ENCODE measurements at regions not wholly inside any gene's neighbourhood (a gene's known extent, or its start where the extent isn't known, plus 50 kb on each side); places are given as distances from the start of the nearest gene placed in this dataset.

- ATAC-seq (peak; percentile 63), DNase-seq (ENCODE audit: low spot score) (no peak), FAIRE-seq (no peak)
- no peak overlapping the region for H2AFZ ChIP-seq (ENCODE audit: low read length)
- H3K27me3 ChIP-seq (ENCODE audit: control insufficient read depth in 1 of 2, insufficient read depth in 2 of 2, low read length in 2 of 2) = peaks cover 0 to 4% of the 10 kb centered on the region in 2 experiments; a peak in 2 of 5 replicates
- H3K36me3 ChIP-seq (replicated peaks in 1 of 2; ENCODE audit: control insufficient read depth in 1 of 2, insufficient read depth in 2 of 2, low read length in 2 of 2) = no peaks in the 10 kb centered on the region
- ChIA-PET POLR2A (no interaction called here), CTCF (ENCODE audit: low intra/inter-chr PET ratio, low total read pairs) (no interaction called here)
- H3K27ac ChIP-seq (ENCODE audit: extremely low read length, insufficient read depth, low read length) = no peak overlapping the region
- no peaks in the 10 kb centered on the region for H4K20me1 ChIP-seq (ENCODE audit: insufficient read depth, low read length)
- in situ Hi-C loops (cut with HindIII; ENCODE audit: extremely low pct_ligation_motif_present, low pct_unique_long_range_greater_than_20kb) = no loop called here
- no peak overlapping the region for H3K9ac ChIP-seq (ENCODE audit: insufficient read depth, low read depth, low read length)
- H3K4me1 ChIP-seq (ENCODE audit: insufficient read depth, low read length) = no peaks in the 10 kb centered on the region
- WGBS (ENCODE audit: low lambda C conversion rate) = 37% methylated on average over 4 of the region's 4 CpGs
- H3K9me3 ChIP-seq (ENCODE audit: low read length) = peaks cover 7% of the 10 kb centered on the region; the same call in 1 of the 2 replicates
- no TSS peak for BruUV-seq (replicated peaks)
- H3K4me3 ChIP-seq (replicated peaks in 1 of 3; ENCODE audit: insufficient read depth in 1 of 3, low read depth in 2 of 3, low read length in 3 of 3) = no peak overlapping the region
- TF ChIP-seq GATA4 (IDR thresholded peaks at IDR 0.05; ENCODE audit: borderline replicate concordance, low read depth) (no peak), ZNF24 (IDR thresholded peaks at IDR 0.05) (no peak), ZNF331 (CRISPR knock-in tag; IDR thresholded peaks at IDR 0.05) (no peak), DZIP1 (CRISPR knock-in tag; IDR thresholded peaks at IDR 0.05) (no peak), ZFX (CRISPR knock-in tag; IDR thresholded peaks at IDR 0.05; ENCODE audit: low read depth) (no peak)
- H3K4me2 ChIP-seq (ENCODE audit: low read depth, low read length) = no peak overlapping the region
- intact Hi-C loops (cut with micrococcal nuclease; ENCODE audit: unreplicated experiment) = no loop called here
- no peaks in the 10 kb centered on the region for H3K79me2 ChIP-seq (ENCODE audit: insufficient read depth, low read length)
Measured at GRCh38 chr13:60260440-60260839, 96.7 kb upstream of the DIAPH3 start.
